ENCODE measurements at regions not wholly inside any gene's neighbourhood (a gene's known extent, or its start where the extent isn't known, plus 50 kb on each side); places are given as distances from the start of the nearest gene placed in this dataset.

DNA sequence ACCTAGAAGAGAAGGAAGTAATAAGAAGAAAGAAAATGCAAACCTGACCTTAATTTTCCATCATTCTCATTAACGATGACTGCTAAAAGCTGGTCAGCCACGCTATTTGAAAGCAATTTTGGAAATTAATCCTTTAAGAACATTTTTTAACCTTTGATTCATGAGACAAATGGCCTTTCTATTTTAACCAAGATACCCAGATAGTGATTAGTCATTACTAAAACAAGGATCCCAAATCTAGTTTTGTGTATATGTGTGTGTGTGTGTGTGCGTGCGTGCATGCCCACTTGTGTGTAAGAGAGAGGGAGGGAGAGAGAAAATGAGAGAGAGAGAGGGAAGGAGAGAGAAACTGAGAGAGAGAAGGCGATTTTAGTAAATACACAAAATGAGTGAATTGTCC is 329.5 kb downstream of the DEPDC1B start:
- dilution Hi-C loops (cut with HindIII; ENCODE audit: low sequenced_read_pairs, unreplicated experiment): no loop called here
- POLR2A ChIA-PET (ENCODE audit: unreplicated experiment): no interaction called here

More for the DNA sequence above, 329.5 kb downstream of the DEPDC1B start:
- Histone ChIP-seq H2AK9ac (replicated peaks; ENCODE audit: low read depth, low read length, poor library complexity) (no peak overlapping the region), H2BK5ac (ENCODE audit: low read depth, low read length, poor library complexity, severe bottlenecking) (no peak overlapping the region), H3K27ac (ENCODE audit: insufficient read depth, low read length) (no peak overlapping the region), H3K4me3 (ENCODE audit: insufficient read depth, low read depth, low read length) (no peak overlapping the region), H3K23ac (ENCODE audit: low read depth, low read length) (no peak overlapping the region), H2BK15ac (ENCODE audit: low read depth, low read length) (no peak overlapping the region), H3K4ac (ENCODE audit: low read depth, low read length) (no peak overlapping the region), H2AK5ac (ENCODE audit: low read depth, low read length) (no peak overlapping the region), H4K91ac (ENCODE audit: insufficient read depth, low read depth, low read length) (no peak overlapping the region), H3K9ac (ENCODE audit: low read depth, low read length) (no peak overlapping the region), H3K27me3 (ENCODE audit: control insufficient read depth, insufficient read depth, low read length) (no peaks in the 10 kb centered on the region), H3K79me1 (ENCODE audit: low read depth in 1 of 2, low read length in 2 of 2) (no peaks in the 10 kb centered on the region), H2AFZ (replicated peaks; ENCODE audit: low read length, poor library complexity) (no peak overlapping the region), H3K14ac (replicated peaks; ENCODE audit: low read depth, low read length) (no peak overlapping the region), H3K4me1 (ENCODE audit: control insufficient read depth, insufficient read depth, low read length) (no peaks in the 10 kb centered on the region), H4K5ac (ENCODE audit: low read depth, low read length) (no peak overlapping the region), H3K36me3 (ENCODE audit: control insufficient read depth, insufficient read depth, low read length) (no peaks in the 10 kb centered on the region), H3K9me1 (ENCODE audit: insufficient read depth, low read length) (no peaks in the 10 kb centered on the region), H4K8ac (ENCODE audit: low read depth in 2 of 2, low read length in 2 of 2) (no peak overlapping the region), H2BK120ac (ENCODE audit: low read depth, low read length) (no peak overlapping the region), H4K20me1 (ENCODE audit: insufficient read depth, low read length) (no peaks in the 10 kb centered on the region), H3K9me3 (ENCODE audit: control insufficient read depth, insufficient read depth, low read length) (no peaks in the 10 kb centered on the region), H3K56ac (ENCODE audit: extremely low read depth, insufficient read depth, low read length) (no peak overlapping the region), H3K18ac (ENCODE audit: low read depth, low read length) (no peak overlapping the region), H3K4me2 (ENCODE audit: low read depth, low read length) (no peak overlapping the region), H2BK20ac (ENCODE audit: low read depth, low read length) (no peak overlapping the region)
- no peak for ATAC-seq (ENCODE audit: low read depth)
- BruUV-seq (replicated peaks): no TSS peak
- TF ChIP-seq NFE2L2 (IDR thresholded peaks at IDR 0.05; ENCODE audit: low read depth, low read length) (no peak), CEBPB (IDR thresholded peaks at IDR 0.05; ENCODE audit: low read depth, low read length) (no peak), POLR2A (IDR thresholded peaks at IDR 0.05; ENCODE audit: low read depth, low read length) (no peak), MXI1 (IDR thresholded peaks at IDR 0.05; ENCODE audit: borderline replicate concordance, low read depth, low read length) (no peak), RAD21 (IDR thresholded peaks at IDR 0.05; ENCODE audit: low read length) (no peak), FOS (IDR thresholded peaks at IDR 0.05; ENCODE audit: low read depth, low read length) (no peak), CHD1 (IDR thresholded peaks at IDR 0.05; ENCODE audit: low read depth, low read length) (no peak), CTCF (conservative IDR thresholded peaks at IDR 0.05; ENCODE audit: low read depth, low read length) (no peak), RFX5 (IDR thresholded peaks at IDR 0.05; ENCODE audit: low read depth, low read length) (no peak), MAFK (IDR thresholded peaks at IDR 0.05; ENCODE audit: low read depth, low read length) (no peak), MAZ (IDR thresholded peaks at IDR 0.05; ENCODE audit: borderline replicate concordance, low read depth, low read length) (no peak), RCOR1 (IDR thresholded peaks at IDR 0.05; ENCODE audit: insufficient replicate concordance, low read length) (no peak), USF2 (IDR thresholded peaks at IDR 0.05; ENCODE audit: low read depth, low read length) (no peak), BHLHE40 (IDR thresholded peaks at IDR 0.05; ENCODE audit: low read depth, low read length) (no peak), SMC3 (IDR thresholded peaks at IDR 0.05; ENCODE audit: low read depth, low read length) (no peak)
- TF ChIP-seq, protein P1, sequence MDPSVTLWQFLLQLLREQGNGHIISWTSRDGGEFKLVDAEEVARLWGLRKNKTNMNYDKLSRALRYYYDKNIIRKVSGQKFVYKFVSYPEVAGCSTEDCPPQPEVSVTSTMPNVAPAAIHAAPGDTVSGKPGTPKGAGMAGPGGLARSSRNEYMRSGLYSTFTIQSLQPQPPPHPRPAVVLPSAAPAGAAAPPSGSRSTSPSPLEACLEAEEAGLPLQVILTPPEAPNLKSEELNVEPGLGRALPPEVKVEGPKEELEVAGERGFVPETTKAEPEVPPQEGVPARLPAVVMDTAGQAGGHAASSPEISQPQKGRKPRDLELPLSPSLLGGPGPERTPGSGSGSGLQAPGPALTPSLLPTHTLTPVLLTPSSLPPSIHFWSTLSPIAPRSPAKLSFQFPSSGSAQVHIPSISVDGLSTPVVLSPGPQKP (IDR thresholded peaks at IDR 0.05; ENCODE audit: borderline replicate concordance, low read depth, low read length): no peak
- intact Hi-C loops (cut with micrococcal nuclease): no loop called here
- CTCF ChIA-PET: no interaction called here
- no CpG with 5 or more reads among the region's 5 CpGs for WGBS, 2 experiments (ENCODE audit: extremely low coverage in 2 of 2, insufficient read length in 1 of 2)
- no peak for DNase-seq
- in situ Hi-C loops (cut with MboI; ENCODE audit: low sequenced_read_pairs): no loop called here
